ENCODE measurements at regions not wholly inside any gene's neighbourhood (a gene's known extent, or its start where the extent isn't known, plus 50 kb on each side); places are given as distances from the start of the nearest gene placed in this dataset.

DNA sequence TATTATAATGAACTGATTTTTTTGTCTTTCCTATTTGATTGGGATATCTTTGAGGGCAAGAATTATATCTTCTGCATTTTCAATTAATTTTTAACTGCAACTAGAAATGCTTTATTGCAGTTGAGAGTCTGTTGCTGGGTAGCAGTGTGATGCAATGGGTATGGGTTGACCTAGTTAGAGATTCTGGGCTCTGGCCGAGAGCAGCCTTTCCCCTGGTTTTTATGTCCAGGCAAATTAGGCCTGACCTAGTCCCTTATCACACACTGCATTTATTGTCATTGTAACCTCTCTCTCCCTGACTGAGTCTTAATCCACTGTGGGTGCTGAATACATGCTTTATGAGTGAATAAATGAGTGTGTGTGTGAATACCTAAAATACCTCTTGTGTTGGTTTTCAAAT is 206.4 kb upstream of the PTGFR start:
- no peak for TF ChIP-seq YY1 (IDR thresholded peaks at IDR 0.05; ENCODE audit: insufficient read depth, insufficient read length)
- no peak for TF ChIP-seq SUZ12 (IDR thresholded peaks at IDR 0.05; ENCODE audit: extremely low read depth, insufficient read depth, insufficient read length)
